Immature natural killer cell (primary cell): ENCODE measurements at regions not wholly inside any gene's neighbourhood (a gene's known extent, or its start where the extent isn't known, plus 50 kb on each side); places are given as distances from the start of the nearest gene placed in this dataset.
"Not testable (repeated sequence)": the region's sequence is repeated elsewhere in the genome, so short reads cannot be mapped to it uniquely, and the experiment has no call there.

Experiments
- DNase-seq, 3 donors: peaks; one replicate each; pipeline ENCODE4 v3.0.0; 2022; ENCODE audit warnings: mixed read lengths in 1 of 3
- H3K27ac Mint-ChIP-seq, 6 donors: one replicate each; pipeline ENCODE4 v1.8.0; 2020; ENCODE audit warnings: mixed read lengths in 6 of 6, mild to moderate bottlenecking in 5 of 6, inconsistent platforms in 4 of 6, moderate library complexity in 3 of 6
- H3K27me3 Mint-ChIP-seq, 3 donors: one replicate each; pipeline ENCODE4 v1.8.0; 2020 to 2021; ENCODE audit warnings: low read depth in 3 of 3, mild to moderate bottlenecking in 3 of 3, mixed read lengths in 3 of 3, moderate library complexity in 3 of 3, inconsistent platforms in 1 of 3
- H3K36me3 Mint-ChIP-seq, 3 donors: one replicate each; pipeline ENCODE4 v1.8.0; 2020; ENCODE audit warnings: mixed read lengths in 3 of 3, inconsistent platforms in 2 of 3, mild to moderate bottlenecking in 2 of 3
- H3K4me1 Mint-ChIP-seq, 2 donors: one replicate each; pipeline ENCODE4 v1.8.0; 2020; ENCODE audit warnings: inconsistent platforms in 2 of 2, mild to moderate bottlenecking in 2 of 2, mixed read lengths in 2 of 2, moderate library complexity in 1 of 2
- H3K4me3 Mint-ChIP-seq, 5 donors: one replicate each; pipeline ENCODE4 v1.8.0; 2020; ENCODE audit warnings: mild to moderate bottlenecking in 5 of 5, mixed read lengths in 5 of 5, inconsistent platforms in 3 of 5, moderate library complexity in 3 of 5
- H3K9me3 Mint-ChIP-seq, 6 donors: one replicate each; pipeline ENCODE4 v1.8.0; 2020; ENCODE audit warnings: mild to moderate bottlenecking in 6 of 6, mixed read lengths in 6 of 6, inconsistent platforms in 4 of 6, moderate library complexity in 3 of 6

DNA sequence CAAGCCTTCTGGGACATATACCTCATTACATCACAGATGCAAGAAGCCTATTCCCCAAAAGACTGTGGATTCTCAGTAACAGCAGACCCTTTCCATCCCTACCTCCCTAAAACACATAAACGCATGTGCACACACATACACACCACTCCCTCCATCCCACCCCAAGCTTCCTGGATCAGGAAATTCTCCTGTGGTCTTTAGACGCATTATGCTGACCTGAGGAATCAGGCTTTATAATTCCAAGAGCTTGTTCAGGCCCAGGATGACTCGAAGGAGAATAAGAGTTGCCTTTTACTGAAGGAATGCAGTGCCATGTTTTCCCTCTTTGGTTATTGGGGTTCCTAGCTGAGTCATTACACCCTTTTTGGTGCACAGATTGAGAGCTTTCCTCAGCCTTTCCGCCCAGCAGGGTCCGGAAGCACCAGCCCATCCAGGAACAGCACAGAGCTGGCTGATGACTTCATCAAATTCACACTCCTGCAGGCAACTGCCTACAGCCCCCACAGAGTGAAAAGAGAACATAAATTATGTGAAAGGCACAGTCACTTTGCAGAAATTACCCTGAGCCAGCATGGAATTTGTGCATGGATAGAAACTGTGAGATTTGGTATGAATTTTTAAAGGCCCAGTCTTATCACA, 385.0 kb upstream of the TRPC7 start:
- Mint-ChIP-seq H3K4me1 (no peaks in the 10 kb centered on the region), H3K27me3 (no peaks in the 10 kb centered on the region), H3K4me3 (no peak overlapping the region), H3K9me3 (peaks cover 0 to 13% (median under 1%) of the 10 kb centered on the region in 6 donors), H3K36me3 (no peaks in the 10 kb centered on the region), H3K27ac (no peak overlapping the region)
- DNase-seq, result no peak

DNA sequence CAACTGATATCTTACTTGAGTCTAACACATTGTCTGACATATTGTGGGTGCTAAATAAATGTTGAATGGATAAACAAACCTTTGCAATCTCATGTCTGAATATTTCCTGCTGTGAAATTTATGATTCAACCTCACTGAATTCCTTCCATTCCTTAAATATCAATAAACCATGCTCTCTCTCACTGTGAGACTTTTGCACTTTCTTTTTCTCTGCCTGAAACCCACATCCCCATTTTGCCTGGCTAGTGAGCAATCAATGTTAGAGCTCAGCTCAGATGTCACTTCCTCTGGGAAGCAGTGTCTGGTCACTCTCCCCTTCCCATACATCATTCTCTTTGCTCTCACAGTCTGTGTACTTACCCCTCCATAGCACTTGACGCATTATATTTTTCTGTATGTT, 383.7 kb upstream of the TRPC7 start:
- H3K9me3 Mint-ChIP-seq, result peaks cover 0 to 14% (median 0%) of the 10 kb centered on the region in 6 donors
- H3K36me3 Mint-ChIP-seq, result no peaks in the 10 kb centered on the region
- H3K27ac Mint-ChIP-seq, result no peak overlapping the region
- DNase-seq, result no peak
- no peaks in the 10 kb centered on the region for H3K27me3 Mint-ChIP-seq
- no peaks in the 10 kb centered on the region for H3K4me1 Mint-ChIP-seq
- no peak overlapping the region for H3K4me3 Mint-ChIP-seq

DNA sequence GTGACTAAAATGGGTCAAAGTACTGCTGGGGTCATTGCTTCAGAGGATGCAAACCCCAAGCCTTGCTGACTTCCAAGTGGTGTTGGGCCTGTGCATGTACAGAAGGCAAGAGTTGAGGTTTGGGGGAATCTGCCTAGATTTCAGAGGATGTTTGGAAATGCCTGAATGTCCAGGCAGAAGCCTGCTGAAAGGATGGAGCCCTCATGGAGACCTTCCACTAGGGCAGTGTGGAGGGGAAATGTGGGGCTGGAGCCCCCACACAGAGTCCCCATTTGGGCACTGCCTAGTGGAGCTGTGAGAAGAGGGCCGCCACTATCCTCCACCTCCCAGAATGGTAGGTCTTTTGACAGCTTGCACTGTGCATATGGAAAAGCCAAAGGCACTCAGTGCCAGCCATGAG, 377.7 kb upstream of the TRPC7 start:
- peaks cover 0 to 2% (median 2%) of the 10 kb centered on the region in 3 donors for H3K27me3 Mint-ChIP-seq
- no peak for DNase-seq
- H3K9me3 Mint-ChIP-seq, result peaks cover under 1 to 40% (median 13%) of the 10 kb centered on the region in 6 donors
- no peak overlapping the region for H3K27ac Mint-ChIP-seq
- H3K36me3 Mint-ChIP-seq, result no peaks in the 10 kb centered on the region
- H3K4me3 Mint-ChIP-seq, result no peak overlapping the region
- no peaks in the 10 kb centered on the region for H3K4me1 Mint-ChIP-seq

DNA sequence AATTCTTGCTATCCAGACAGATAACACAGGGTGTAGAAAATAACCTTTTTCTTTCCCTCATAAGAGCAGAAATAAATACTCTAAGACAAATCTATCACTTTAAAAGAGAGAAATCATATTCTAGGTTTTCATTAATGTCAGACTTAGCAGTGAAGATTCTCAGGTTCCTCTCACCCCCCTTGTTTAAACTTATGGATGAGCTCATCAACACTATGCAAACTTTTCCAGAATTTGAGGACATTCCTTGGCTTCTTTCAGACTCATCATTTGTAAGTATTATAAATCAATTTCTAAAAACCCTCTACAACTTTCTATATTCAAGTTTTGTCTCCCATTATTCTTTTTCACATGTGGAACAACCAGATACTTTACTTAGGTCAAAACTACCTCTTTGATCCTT, 374.9 kb upstream of the TRPC7 start:
- Mint-ChIP-seq H3K4me3 (no peak overlapping the region), H3K9me3 (peaks cover 5 to 34% (median 14%) of the 10 kb centered on the region in 6 donors), H3K4me1 (no peaks in the 10 kb centered on the region), H3K27ac (no peak overlapping the region), H3K36me3 (peaks cover 0 to 6% (median 0%) of the 10 kb centered on the region in 3 donors), H3K27me3 (peaks cover 0 to 2% (median 2%) of the 10 kb centered on the region in 3 donors)
- DNase-seq, result no peak

DNA sequence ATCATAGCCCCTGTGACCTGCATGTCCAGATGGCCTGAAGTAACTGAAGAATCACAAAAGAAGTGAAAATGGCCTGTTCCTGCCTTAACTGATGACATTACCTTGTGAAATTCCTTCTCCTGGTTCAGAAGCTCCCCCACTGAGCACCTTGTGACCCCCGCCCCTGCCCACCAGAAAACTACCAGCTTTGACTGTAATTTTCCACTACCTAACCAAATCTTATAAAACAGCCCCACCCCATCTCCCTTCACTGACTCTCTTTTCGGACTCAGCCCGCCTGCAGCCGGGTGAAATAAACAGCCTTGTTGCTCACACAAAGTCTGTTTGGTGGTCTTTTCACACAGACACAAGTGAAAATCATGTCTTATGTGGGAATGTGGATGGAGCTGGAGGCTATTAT, 373.9 kb upstream of the TRPC7 start:
- peaks cover 5 to 34% (median 14%) of the 10 kb centered on the region in 6 donors for H3K9me3 Mint-ChIP-seq
- not testable (repeated sequence) for H3K27me3 Mint-ChIP-seq

DNA sequence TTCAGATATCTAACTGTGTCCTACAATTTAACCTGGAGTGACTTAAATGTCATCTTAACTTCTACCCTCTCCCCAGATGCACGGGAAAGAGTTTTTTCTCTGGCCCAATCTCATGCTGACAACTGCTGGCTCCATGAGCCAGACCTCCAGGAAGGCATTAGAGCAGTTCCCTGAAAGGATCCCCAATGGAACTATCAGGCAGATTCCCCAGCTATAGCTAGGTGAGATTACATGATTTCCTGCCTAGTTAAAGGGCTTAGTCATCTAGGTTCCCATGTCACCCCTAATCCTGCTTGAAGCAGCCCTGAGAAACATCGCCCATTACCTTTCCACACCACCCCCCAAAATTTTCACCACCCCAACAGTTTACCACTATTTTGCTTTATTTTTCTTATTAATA, 373.5 kb upstream of the TRPC7 start:
- Mint-ChIP-seq H3K27me3 (peaks cover 0 to 2% (median 2%) of the 10 kb centered on the region in 3 donors), H3K27ac (no peak overlapping the region), H3K9me3 (peaks cover 5 to 30% (median 13%) of the 10 kb centered on the region in 6 donors), H3K4me3 (no peak overlapping the region), H3K36me3 (peaks cover 0 to 6% (median 0%) of the 10 kb centered on the region in 3 donors), H3K4me1 (no peaks in the 10 kb centered on the region)
- no peak for DNase-seq

More for the DNA sequence above, 373.9 kb upstream of the TRPC7 start:
- H3K36me3 Mint-ChIP-seq, H3K27ac Mint-ChIP-seq, DNase-seq, H3K4me3 Mint-ChIP-seq, H3K4me1 Mint-ChIP-seq: not testable (repeated sequence)

DNA sequence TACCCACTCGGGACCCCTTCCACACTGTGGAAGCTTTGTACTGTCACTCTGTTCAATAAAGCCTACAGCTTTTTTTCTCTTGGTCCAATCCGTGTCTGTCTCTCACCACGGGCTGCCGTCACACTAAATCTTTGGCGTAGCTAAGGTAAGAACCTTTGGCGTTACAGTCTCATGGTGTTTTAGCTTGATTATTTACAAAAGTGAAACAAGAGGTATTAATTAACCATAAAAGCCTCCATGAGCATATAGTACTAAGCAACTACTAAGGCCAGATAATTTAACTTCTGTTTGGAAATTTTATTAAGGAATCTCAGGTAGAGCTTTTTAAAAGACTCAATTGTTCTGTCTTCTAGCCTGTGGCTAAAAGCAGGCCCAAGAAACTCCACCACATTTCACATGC, 370.7 kb upstream of the TRPC7 start:
- no peak for DNase-seq
- Mint-ChIP-seq H3K27me3 (peaks cover 0 to 4% (median 2%) of the 10 kb centered on the region in 3 donors), H3K9me3 (peaks cover 2 to 24% (median 9%) of the 10 kb centered on the region in 6 donors), H3K4me3 (no peak overlapping the region), H3K4me1 (no peaks in the 10 kb centered on the region), H3K36me3 (peaks cover 0 to 6% (median 0%) of the 10 kb centered on the region in 3 donors), H3K27ac (no peak overlapping the region)

DNA sequence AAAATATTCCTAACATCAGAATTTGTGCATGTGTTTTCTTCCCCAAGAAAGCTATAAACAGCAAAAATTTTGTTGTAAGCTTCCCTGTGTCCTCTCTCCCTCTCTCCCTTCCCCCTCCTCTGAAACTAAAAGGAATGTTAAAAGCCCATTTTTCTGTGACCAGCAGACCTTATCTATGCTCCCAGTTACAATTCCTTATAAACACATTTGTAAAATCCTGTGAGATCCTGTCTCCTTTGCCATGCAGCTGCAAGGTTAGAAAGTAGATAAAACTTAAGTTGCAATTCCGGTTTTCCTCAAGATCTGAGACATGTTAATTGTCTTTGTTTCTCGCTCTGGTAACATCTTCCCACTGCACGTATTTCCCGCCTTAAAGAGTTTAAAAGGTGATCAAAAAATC, 370.3 kb upstream of the TRPC7 start:
- not testable (repeated sequence) for DNase-seq, H3K4me3 Mint-ChIP-seq, H3K27me3 Mint-ChIP-seq, H3K27ac Mint-ChIP-seq, H3K4me1 Mint-ChIP-seq, H3K36me3 Mint-ChIP-seq
- H3K9me3 Mint-ChIP-seq, result peaks cover 2 to 24% (median 9%) of the 10 kb centered on the region in 6 donors

DNA sequence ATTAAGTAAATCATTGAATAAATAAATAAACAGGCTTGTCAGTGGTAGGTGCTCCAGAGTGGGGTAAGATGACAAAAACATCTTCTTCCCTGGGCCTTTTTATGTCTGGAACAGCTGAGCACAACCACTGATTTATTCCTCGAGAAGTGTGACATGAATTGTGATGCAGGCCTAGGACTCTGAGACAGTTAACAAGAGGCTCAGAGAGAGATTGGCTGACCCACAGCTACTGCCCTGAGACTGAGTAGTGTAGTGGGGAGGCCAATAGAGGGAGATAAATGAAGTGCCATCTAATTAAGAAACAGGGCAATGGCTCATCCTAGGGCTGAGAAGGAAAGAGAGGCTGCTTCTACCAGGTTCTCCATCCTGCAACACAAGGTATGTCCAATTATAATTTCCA, 369.3 kb upstream of the TRPC7 start:
- peaks cover 2 to 24% (median 10%) of the 10 kb centered on the region in 6 donors for H3K9me3 Mint-ChIP-seq
- no peaks in the 10 kb centered on the region for H3K4me1 Mint-ChIP-seq
- H3K36me3 Mint-ChIP-seq, result peaks cover 0 to 6% (median 0%) of the 10 kb centered on the region in 3 donors
- no peak overlapping the region for H3K4me3 Mint-ChIP-seq
- H3K27me3 Mint-ChIP-seq, result peaks cover 0 to 4% (median 2%) of the 10 kb centered on the region in 3 donors
- DNase-seq, result no peak
- H3K27ac Mint-ChIP-seq, result no peak overlapping the region

DNA sequence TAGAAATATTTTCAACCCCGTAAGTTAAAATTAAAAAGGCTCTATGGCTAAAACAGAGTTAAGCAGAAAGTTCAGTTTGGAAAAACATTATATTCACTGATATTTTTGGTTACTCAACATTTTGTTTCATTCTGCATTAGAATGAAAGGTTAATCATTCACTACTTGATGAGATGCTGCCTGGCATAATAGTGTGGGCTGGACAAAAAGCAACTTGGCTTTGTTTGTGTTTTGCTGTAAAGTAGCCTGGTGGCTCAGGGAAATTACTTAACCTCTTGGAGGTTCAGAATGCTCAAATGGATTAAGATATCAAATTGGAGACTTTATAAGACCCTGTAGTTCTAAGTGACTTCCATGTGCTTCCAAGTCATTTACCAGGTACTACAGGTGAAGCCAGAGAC, 367.4 kb upstream of the TRPC7 start:
- DNase-seq, result no peak
- Mint-ChIP-seq H3K27ac (no peak overlapping the region), H3K4me1 (no peaks in the 10 kb centered on the region), H3K27me3 (peaks cover 0 to 2% (median 0%) of the 10 kb centered on the region in 3 donors), H3K36me3 (peaks cover 0 to 6% (median 0%) of the 10 kb centered on the region in 3 donors), H3K9me3 (peaks cover 1 to 13% (median 6%) of the 10 kb centered on the region in 6 donors), H3K4me3 (no peak overlapping the region)

DNA sequence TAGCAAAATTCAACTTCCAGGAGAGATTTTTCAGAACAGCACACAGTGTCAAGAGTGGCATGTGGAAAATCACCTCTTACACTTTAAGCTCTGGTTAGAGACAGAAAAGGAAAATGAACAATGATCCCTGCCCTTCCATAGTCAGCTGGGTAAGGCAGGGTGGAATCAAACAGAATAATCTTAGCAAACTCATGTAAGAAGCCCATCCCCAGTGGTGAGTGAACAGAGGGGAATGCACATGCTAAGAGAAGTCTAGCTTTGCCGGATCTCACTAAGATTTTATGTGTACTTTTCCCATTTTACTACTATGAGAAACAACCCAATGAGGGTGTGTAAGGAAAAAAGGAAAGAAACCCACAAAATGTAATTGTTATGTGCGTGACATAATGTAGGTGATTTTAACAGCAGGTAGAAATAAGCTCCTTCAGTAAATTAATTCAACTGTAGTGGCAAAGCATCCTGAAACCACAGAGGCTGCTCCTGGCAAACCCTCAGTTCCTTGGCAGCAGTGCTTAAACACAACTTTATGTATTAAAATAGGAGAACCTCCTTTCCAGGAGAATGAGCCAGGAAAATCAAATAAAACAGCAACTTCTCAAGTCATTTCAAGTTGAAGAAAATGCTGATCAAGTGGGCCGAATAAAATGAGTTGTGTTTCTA, 366.0 kb upstream of the TRPC7 start:
- H3K4me1 Mint-ChIP-seq, result no peaks in the 10 kb centered on the region
- peaks cover 0 to 2% (median 0%) of the 10 kb centered on the region in 3 donors for H3K27me3 Mint-ChIP-seq
- H3K9me3 Mint-ChIP-seq, result peaks cover 4 to 13% (median 8%) of the 10 kb centered on the region in 6 donors
- no peak for DNase-seq
- no peak overlapping the region for H3K27ac Mint-ChIP-seq
- no peak overlapping the region for H3K4me3 Mint-ChIP-seq
- peaks cover 0 to 6% (median 0%) of the 10 kb centered on the region in 3 donors for H3K36me3 Mint-ChIP-seq

DNA sequence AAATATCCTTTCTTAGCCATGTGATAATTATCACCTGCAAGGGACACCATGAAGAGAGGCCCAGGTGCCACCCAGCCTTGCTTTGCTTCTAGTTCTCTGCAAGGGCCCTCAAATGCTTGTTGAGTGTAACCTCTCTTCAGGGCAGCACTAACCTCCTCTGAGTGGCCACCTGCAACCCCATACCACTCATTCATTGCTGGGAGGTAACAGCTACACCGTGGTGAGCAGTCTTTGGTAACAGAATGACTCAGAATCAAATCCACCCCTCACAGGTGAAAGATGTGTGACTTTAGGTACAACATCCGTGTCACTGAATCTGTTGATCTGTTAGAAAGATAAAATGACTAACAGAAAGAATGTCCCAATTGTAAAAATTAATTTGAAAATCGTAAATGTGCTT, 365.1 kb upstream of the TRPC7 start:
- DNase-seq, result no peak
- no peak overlapping the region for H3K27ac Mint-ChIP-seq
- H3K9me3 Mint-ChIP-seq, result peaks cover 4 to 13% (median 7%) of the 10 kb centered on the region in 6 donors
- H3K4me1 Mint-ChIP-seq, result no peaks in the 10 kb centered on the region
- no peak overlapping the region for H3K4me3 Mint-ChIP-seq
- peaks cover 0 to 2% (median 0%) of the 10 kb centered on the region in 3 donors for H3K27me3 Mint-ChIP-seq
- H3K36me3 Mint-ChIP-seq, result no peaks in the 10 kb centered on the region

DNA sequence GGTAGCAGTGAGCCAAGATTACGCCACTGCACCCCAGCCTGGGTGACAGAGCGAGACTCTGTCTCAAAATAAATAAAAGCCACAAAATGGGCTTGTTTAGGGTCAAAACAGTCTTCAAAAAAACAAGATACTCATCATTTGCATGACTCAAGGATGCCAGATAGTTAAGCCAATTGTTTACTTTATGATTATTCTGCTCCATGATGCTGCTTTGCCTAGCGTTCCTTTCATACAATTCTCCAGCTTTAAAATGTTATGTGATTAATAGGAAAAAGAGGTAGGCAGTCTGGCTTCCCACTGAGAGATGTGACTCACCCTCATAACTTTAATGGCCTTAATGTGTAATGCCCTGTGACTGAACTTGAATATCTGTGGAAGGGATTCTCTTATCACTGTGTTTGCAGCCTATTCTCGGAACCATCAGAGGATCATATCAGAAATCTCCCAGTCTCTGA, 364.6 kb upstream of the TRPC7 start:
- Mint-ChIP-seq H3K27me3 (peaks cover 0 to 2% (median 0%) of the 10 kb centered on the region in 3 donors), H3K9me3 (peaks cover 4 to 13% (median 7%) of the 10 kb centered on the region in 6 donors), H3K4me3 (no peak overlapping the region), H3K27ac (no peak overlapping the region), H3K4me1 (no peaks in the 10 kb centered on the region), H3K36me3 (no peaks in the 10 kb centered on the region)
- no peak for DNase-seq

DNA sequence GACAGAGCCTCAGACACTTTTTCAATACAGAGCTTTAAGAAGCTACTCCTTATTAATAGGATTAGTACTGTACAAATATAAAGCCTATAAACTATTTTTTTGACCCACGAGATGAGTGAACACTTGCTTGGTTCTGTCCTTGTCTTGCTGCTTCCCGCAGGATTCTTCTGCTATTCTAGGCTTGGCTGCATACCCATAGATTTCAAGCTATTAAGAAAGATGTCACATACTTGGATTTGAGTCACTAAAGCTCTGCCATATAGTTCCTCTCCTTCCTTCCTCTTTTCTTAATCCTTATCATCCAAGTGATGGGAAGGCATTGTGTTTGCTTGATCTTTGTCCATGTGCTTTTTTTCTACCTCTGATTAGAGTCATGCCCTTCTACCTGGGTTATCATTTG, 361.2 kb upstream of the TRPC7 start:
- H3K4me1 Mint-ChIP-seq, result no peaks in the 10 kb centered on the region
- no peaks in the 10 kb centered on the region for H3K36me3 Mint-ChIP-seq
- H3K27me3 Mint-ChIP-seq, result no peaks in the 10 kb centered on the region
- no peak overlapping the region for H3K4me3 Mint-ChIP-seq
- H3K9me3 Mint-ChIP-seq, result peaks cover 0 to 24% (median 6%) of the 10 kb centered on the region in 6 donors
- DNase-seq, result no peak
- no peak overlapping the region for H3K27ac Mint-ChIP-seq
